ENCODE measurements at regions not wholly inside any gene's neighbourhood (a gene's known extent, or its start where the extent isn't known, plus 50 kb on each side); places are given as distances from the start of the nearest gene placed in this dataset.

- TF ChIP-seq ZNF165 (CRISPR knock-in tag; IDR thresholded peaks at IDR 0.05; ENCODE audit: borderline replicate concordance) (no peak), MYC (IDR thresholded peaks at IDR 0.05; ENCODE audit: low read depth, low read length) (no peak), MYC (CRISPR knock-in tag; IDR thresholded peaks at IDR 0.05; ENCODE audit: borderline replicate concordance, low read depth) (no peak), ZNF143 (CRISPR knock-in tag; IDR thresholded peaks at IDR 0.05) (no peak), ZNF124 (CRISPR knock-in tag; IDR thresholded peaks at IDR 0.05) (no peak), SNRNP70 (optimal IDR thresholded peaks at IDR 0.05; ENCODE audit: low read depth, low read length) (no peak), MGA (IDR thresholded peaks at IDR 0.05) (no peak), PTTG1 (tag; IDR thresholded peaks at IDR 0.05; ENCODE audit: low read depth) (no peak), CLOCK (CRISPR knock-in tag; IDR thresholded peaks at IDR 0.05; ENCODE audit: borderline replicate concordance) (no peak), MAFK (IDR thresholded peaks at IDR 0.05; ENCODE audit: low read length) (0 out of 2 replicates have a peak, but pooled peaks have one; percentile 12), NEUROD1 (IDR thresholded peaks at IDR 0.05; ENCODE audit: borderline replicate concordance, low read depth, low read length, partially characterized antibody) (no peak), ZNF316 (IDR thresholded peaks at IDR 0.05) (0 out of 2 replicates have a peak, but pooled peaks have one; percentile 14), TFAM (CRISPR knock-in tag; conservative IDR thresholded peaks at IDR 0.05) (no peak), ZZZ3 (IDR thresholded peaks at IDR 0.05) (no peak)
Observed at GRCh38 chr18:23380001-23380550, 73.0 kb upstream of the RIOK3 start (continued).

All from K562 (cell line).